ENCODE measurements at regions not wholly inside any gene's neighbourhood (a gene's known extent, or its start where the extent isn't known, plus 50 kb on each side); places are given as distances from the start of the nearest gene placed in this dataset.

- TF ChIP-seq CTCF (IDR thresholded peaks at IDR 0.05), result no peak
- no peak for TF ChIP-seq ZFX (IDR thresholded peaks at IDR 0.05; ENCODE audit: borderline replicate concordance)
Observed at GRCh38 chr2:18046017-18046416, 167.6 kb downstream of the KCNS3 start.
